ENCODE measurements at regions not wholly inside any gene's neighbourhood (a gene's known extent, or its start where the extent isn't known, plus 50 kb on each side); places are given as distances from the start of the nearest gene placed in this dataset.

GRCh38 chr18:50492097-50492496, 67.8 kb upstream of the MAPK4 start:
- no peak for DNase-seq

GRCh38 chr18:50494569-50494968, 65.3 kb upstream of the MAPK4 start:
- DNase-seq = no peak

- DNase-seq = no peak
Observed at GRCh38 chr18:50506362-50506761, 53.5 kb upstream of the MAPK4 start.

GRCh38 chr18:50507120-50507590, 52.7 kb upstream of the MAPK4 start:
- DNase-seq = peak; percentile 68

- DNase-seq = no peak
Observed at GRCh38 chr18:50508228-50508627, 51.7 kb upstream of the MAPK4 start.

GRCh38 chr18:50509012-50509411, 50.9 kb upstream of the MAPK4 start:
- no peak for DNase-seq

Measured in NCI-H1436 (cell line).